Stomach (tissue), 4 donors: ENCODE measurements at regions not wholly inside any gene's neighbourhood (a gene's known extent, or its start where the extent isn't known, plus 50 kb on each side); places are given as distances from the start of the nearest gene placed in this dataset.

Experiments
- POLR2A ChIP-seq, 4 donors: fragments of 450-650 bp; IDR thresholded peaks; one replicate each; pipeline ENCODE4 v1.6.1; 2016; ENCODE audit warnings: antibody characterized with exemption in 4 of 4, control low read depth in 2 of 4, mild to moderate bottlenecking in 1 of 4, moderate library complexity in 1 of 4
- POLR2AphosphoS5 ChIP-seq, 3 donors: sonication (generic); formaldehyde crosslinking; IDR thresholded peaks; one replicate each; pipeline ENCODE4 v1.6.1; 2016; ENCODE audit warnings: antibody characterized with exemption in 3 of 3
- TF ChIP-seq, protein P1 (sequence below), 7 experiments: fragments of 450-650 bp in 4 of 7; fragments of 200-600 bp in 3 of 7; sonication (generic) in 3 of 7; IDR thresholded peaks; one replicate each; pipeline ENCODE4 v1.5.1; 2016 to 2019; ENCODE audit warnings: antibody characterized with exemption in 7 of 7, control low read depth in 2 of 7, mild to moderate bottlenecking in 1 of 7

GRCh38 chr2:30380824-30381223 is 66.2 kb upstream of the LCLAT1 start:
- TF ChIP-seq, protein P1, sequence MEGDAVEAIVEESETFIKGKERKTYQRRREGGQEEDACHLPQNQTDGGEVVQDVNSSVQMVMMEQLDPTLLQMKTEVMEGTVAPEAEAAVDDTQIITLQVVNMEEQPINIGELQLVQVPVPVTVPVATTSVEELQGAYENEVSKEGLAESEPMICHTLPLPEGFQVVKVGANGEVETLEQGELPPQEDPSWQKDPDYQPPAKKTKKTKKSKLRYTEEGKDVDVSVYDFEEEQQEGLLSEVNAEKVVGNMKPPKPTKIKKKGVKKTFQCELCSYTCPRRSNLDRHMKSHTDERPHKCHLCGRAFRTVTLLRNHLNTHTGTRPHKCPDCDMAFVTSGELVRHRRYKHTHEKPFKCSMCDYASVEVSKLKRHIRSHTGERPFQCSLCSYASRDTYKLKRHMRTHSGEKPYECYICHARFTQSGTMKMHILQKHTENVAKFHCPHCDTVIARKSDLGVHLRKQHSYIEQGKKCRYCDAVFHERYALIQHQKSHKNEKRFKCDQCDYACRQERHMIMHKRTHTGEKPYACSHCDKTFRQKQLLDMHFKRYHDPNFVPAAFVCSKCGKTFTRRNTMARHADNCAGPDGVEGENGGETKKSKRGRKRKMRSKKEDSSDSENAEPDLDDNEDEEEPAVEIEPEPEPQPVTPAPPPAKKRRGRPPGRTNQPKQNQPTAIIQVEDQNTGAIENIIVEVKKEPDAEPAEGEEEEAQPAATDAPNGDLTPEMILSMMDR (IDR thresholded peaks at IDR 0.05), result no peak
- TF ChIP-seq POLR2AphosphoS5 (IDR thresholded peaks at IDR 0.05) (no peak), POLR2A (IDR thresholded peaks at IDR 0.05) (no peak)
